Smooth muscle cell (in vitro differentiated cells): ENCODE measurements at regions not wholly inside any gene's neighbourhood (a gene's known extent, or its start where the extent isn't known, plus 50 kb on each side); places are given as distances from the start of the nearest gene placed in this dataset.

Source experiments
- DNase-seq: peaks from one replicate; lab custom pipeline; 2025; ENCODE audit not compliant: unreplicated experiment; lab: John Stamatoyannopoulos, UW
- H2AFZ ChIP-seq: fragments of 200-600 bp; sonication (generic); 2 replicates; pipeline ENCODE4 v1.6.0; 2016; ENCODE audit warnings: antibody characterized with exemption, low read depth, mild to moderate bottlenecking
- H3F3A ChIP-seq: fragments of 200-600 bp; sonication (generic); 2 replicates; pipeline ENCODE4 v1.6.0; 2017; ENCODE audit warnings: antibody characterized with exemption, low read depth
- H3K27ac ChIP-seq: fragments of 200-600 bp; sonication (generic); 2 replicates; pipeline ENCODE4 v1.5.1; 2016; ENCODE audit warnings: low read depth, mild to moderate bottlenecking
- H3K27me3 ChIP-seq: fragments of 200-600 bp; sonication (generic); 2 replicates; pipeline ENCODE4 v1.6.1; 2016; ENCODE audit warnings: low read depth, mild to moderate bottlenecking
- H3K36me3 ChIP-seq: fragments of 200-600 bp; sonication (generic); 2 replicates; pipeline ENCODE4 v1.5.1; 2016; ENCODE audit warnings: low read depth
- H3K4me1 ChIP-seq: fragments of 200-600 bp; sonication (generic); 2 replicates; pipeline ENCODE4 v1.5.1; 2016; ENCODE audit warnings: low read depth
- H3K4me2 ChIP-seq: fragments of 200-600 bp; sonication (generic); 2 replicates; pipeline ENCODE4 v1.6.0; 2016; ENCODE audit warnings: mild to moderate bottlenecking
- H3K4me3 ChIP-seq: fragments of 200-600 bp; sonication (generic); 2 replicates; pipeline ENCODE4 v1.5.1; 2016; ENCODE audit warnings: mild to moderate bottlenecking
- H3K79me2 ChIP-seq: fragments of 200-600 bp; sonication (generic); 2 replicates; pipeline ENCODE4 v1.6.0; 2016; ENCODE audit warnings: low read depth, mild to moderate bottlenecking
- H3K9ac ChIP-seq: fragments of 200-600 bp; sonication (generic); 2 replicates; pipeline ENCODE4 v1.6.0; 2016; ENCODE audit warnings: low read depth
- H3K9me3 ChIP-seq: fragments of 200-600 bp; sonication (generic); replicated peaks from 2 replicates; pipeline ENCODE4 v1.5.1; 2016; ENCODE audit warnings: low read depth
- H4K20me1 ChIP-seq: fragments of 200-600 bp; sonication (generic); 2 replicates; pipeline ENCODE4 v1.6.0; 2016; ENCODE audit warnings: low read depth
- WGBS: methylation state at CpG from one replicate; pipeline ENCODE4 v1.1.7; 2016; ENCODE audit warnings: low lambda C conversion rate; 5-methylcytosine and 5-hydroxymethylcytosine counted together
- TF ChIP-seq, protein P1 (sequence below): fragments of 200-600 bp; sonication (generic); IDR thresholded peaks from 2 replicates; pipeline ENCODE4 v1.5.1; 2017; ENCODE audit warnings: borderline replicate concordance, mild to moderate bottlenecking, antibody characterized with exemption; ENCODE audit not compliant: insufficient read depth, poor library complexity, severe bottlenecking

DNA sequence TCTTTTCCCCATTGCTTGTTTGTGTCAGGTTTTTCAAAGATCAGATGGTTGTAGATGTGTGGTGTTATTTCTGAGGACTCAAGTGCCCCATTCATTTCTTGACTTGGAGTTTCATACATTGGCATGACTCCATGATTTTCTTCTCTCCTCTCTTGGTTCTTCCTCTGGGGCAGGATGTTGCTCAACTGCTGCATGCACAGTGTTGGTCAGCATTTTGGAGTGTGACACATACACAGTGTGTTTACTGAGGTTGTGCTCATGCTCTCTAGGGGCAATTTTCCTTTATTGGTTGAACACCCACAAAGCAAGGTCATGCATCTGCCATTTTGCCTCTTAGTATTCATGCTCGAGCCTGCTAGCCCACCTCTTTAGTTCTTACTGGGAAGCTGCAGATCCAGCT is 1993.8 kb downstream of the ARAP2 start:
- no peak for DNase-seq
- TF ChIP-seq, protein P1, sequence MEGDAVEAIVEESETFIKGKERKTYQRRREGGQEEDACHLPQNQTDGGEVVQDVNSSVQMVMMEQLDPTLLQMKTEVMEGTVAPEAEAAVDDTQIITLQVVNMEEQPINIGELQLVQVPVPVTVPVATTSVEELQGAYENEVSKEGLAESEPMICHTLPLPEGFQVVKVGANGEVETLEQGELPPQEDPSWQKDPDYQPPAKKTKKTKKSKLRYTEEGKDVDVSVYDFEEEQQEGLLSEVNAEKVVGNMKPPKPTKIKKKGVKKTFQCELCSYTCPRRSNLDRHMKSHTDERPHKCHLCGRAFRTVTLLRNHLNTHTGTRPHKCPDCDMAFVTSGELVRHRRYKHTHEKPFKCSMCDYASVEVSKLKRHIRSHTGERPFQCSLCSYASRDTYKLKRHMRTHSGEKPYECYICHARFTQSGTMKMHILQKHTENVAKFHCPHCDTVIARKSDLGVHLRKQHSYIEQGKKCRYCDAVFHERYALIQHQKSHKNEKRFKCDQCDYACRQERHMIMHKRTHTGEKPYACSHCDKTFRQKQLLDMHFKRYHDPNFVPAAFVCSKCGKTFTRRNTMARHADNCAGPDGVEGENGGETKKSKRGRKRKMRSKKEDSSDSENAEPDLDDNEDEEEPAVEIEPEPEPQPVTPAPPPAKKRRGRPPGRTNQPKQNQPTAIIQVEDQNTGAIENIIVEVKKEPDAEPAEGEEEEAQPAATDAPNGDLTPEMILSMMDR = no peak

DNA sequence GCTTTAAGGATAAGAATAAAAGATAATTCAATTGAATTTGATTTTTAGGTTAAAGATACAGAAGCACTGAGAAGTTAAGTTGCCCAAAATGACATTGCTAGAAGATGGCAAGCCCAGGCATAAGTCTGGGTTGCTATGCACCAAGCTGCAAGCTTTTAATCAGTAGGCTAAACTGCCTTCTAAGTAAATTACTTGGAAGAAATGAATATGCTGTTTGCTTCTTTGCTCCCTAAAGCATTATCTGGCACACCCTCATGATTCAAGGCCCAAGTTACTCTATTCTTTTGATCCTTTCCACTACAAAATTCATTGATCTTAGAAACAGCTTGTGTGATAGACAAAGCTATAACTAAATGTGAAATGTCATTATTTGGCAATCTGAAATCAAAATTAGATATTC is 1991.1 kb downstream of the ARAP2 start:
- H3K27ac ChIP-seq = no peak overlapping the region

More for the DNA sequence above, 1993.8 kb downstream of the ARAP2 start:
- Histone ChIP-seq H3F3A (no peaks in the 10 kb centered on the region), H3K9ac (no peak overlapping the region), H3K79me2 (no peaks in the 10 kb centered on the region), H3K4me2 (no peak overlapping the region), H3K27ac (no peak overlapping the region), H3K4me3 (no peak overlapping the region), H4K20me1 (no peaks in the 10 kb centered on the region), H3K27me3 (no peaks in the 10 kb centered on the region), H3K4me1 (no peaks in the 10 kb centered on the region), H2AFZ (no peak overlapping the region), H3K9me3 (no peaks in the 10 kb centered on the region), H3K36me3 (no peaks in the 10 kb centered on the region)
- 100% methylated on average over 1 of the region's 1 CpG for WGBS

DNA sequence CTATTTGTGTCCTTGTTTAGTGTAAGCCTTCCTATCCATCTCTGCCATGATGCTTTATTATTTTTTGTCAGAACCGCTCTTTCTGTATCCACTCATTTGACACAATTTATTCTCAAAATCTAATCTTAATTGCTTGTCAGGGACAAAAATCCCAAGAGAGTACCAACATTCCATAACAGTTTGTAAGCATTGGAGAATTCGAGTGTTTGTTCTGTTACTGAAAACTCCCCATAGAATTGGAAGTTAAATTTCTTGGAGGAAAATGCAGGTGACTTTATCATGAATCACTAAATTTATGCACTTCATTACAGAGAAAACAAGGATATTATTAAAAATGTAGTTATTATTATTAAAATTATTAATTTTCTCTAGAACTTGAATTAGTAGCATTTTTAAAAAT is 1986.1 kb downstream of the ARAP2 start:
- TF ChIP-seq, protein P1 = no peak
- no peak overlapping the region for H2AFZ ChIP-seq
- H3K4me3 ChIP-seq = no peak overlapping the region
- no peak overlapping the region for H3K27ac ChIP-seq
- no peaks in the 10 kb centered on the region for H3F3A ChIP-seq
- no peaks in the 10 kb centered on the region for H3K36me3 ChIP-seq
- H3K9ac ChIP-seq = no peak overlapping the region
- no peaks in the 10 kb centered on the region for H3K9me3 ChIP-seq
- H3K4me2 ChIP-seq = no peak overlapping the region
- 84% methylated on average over 2 of the region's 2 CpGs for WGBS
- H4K20me1 ChIP-seq = no peaks in the 10 kb centered on the region
- no peaks in the 10 kb centered on the region for H3K79me2 ChIP-seq
- no peaks in the 10 kb centered on the region for H3K27me3 ChIP-seq
- no peak for DNase-seq
- no peaks in the 10 kb centered on the region for H3K4me1 ChIP-seq

More for the DNA sequence above, 1991.1 kb downstream of the ARAP2 start:
- H4K20me1 ChIP-seq = no peaks in the 10 kb centered on the region
- no peak overlapping the region for H2AFZ ChIP-seq
- H3F3A ChIP-seq = no peaks in the 10 kb centered on the region
- no peaks in the 10 kb centered on the region for H3K79me2 ChIP-seq
- H3K4me3 ChIP-seq = no peak overlapping the region
- no peak overlapping the region for H3K4me2 ChIP-seq
- H3K27me3 ChIP-seq = no peaks in the 10 kb centered on the region
- H3K4me1 ChIP-seq = no peaks in the 10 kb centered on the region
- no peak overlapping the region for H3K9ac ChIP-seq
- no peaks in the 10 kb centered on the region for H3K36me3 ChIP-seq
- TF ChIP-seq, protein P1 = no peak
- no peaks in the 10 kb centered on the region for H3K9me3 ChIP-seq
- DNase-seq = no peak

DNA sequence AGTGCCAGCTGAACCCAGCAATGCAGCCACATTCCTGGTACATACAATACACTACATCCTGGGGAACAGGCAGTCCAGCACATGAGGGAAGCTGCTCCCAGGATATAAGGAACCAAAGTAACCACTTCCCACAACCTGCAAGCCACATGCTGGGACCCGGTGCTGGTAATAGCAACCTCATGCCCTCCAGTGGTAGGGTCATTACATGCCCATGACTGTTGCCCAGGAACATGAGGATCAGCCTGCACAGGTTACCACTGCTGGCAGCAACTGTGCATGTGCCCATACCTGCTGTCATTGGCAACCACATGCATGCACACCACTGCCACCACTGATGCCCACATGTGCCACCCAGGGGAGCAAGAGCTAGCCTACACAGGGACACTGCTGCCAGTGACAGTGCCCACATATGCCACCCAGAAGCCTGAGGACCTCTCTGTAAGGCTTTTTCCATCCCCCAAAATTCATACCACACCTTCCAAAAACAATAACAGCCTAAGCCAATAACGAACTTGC is 1982.5 kb downstream of the ARAP2 start:
- H4K20me1 ChIP-seq = no peaks in the 10 kb centered on the region
- no peak overlapping the region for H3K4me2 ChIP-seq
- TF ChIP-seq, protein P1 = no peak
- no peaks in the 10 kb centered on the region for H3K9me3 ChIP-seq
- DNase-seq = no peak
- H3K79me2 ChIP-seq = no peaks in the 10 kb centered on the region
- no peak overlapping the region for H3K27ac ChIP-seq
- H2AFZ ChIP-seq = no peak overlapping the region
- 94% methylated on average over 2 of the region's 2 CpGs for WGBS
- H3F3A ChIP-seq = no peaks in the 10 kb centered on the region
- no peak overlapping the region for H3K9ac ChIP-seq
- no peaks in the 10 kb centered on the region for H3K36me3 ChIP-seq
- H3K27me3 ChIP-seq = no peaks in the 10 kb centered on the region
- H3K4me3 ChIP-seq = no peak overlapping the region
- H3K4me1 ChIP-seq = no peaks in the 10 kb centered on the region
